VCaP (cell line): ENCODE measurements at regions not wholly inside any gene's neighbourhood (a gene's known extent, or its start where the extent isn't known, plus 50 kb on each side); places are given as distances from the start of the nearest gene placed in this dataset.

Source experiments
- H3K27ac ChIP-seq: fragments of 450-650 bp; 2 replicates; pipeline ENCODE4 v1.5.1; 2017
- CTCF ChIP-seq: fragments of 450-650 bp; conservative IDR thresholded peaks from 2 replicates; pipeline ENCODE4 v1.5.1; 2017; ENCODE audit warnings: mild to moderate bottlenecking, moderate library complexity

GRCh38 chr18:60047556-60047955, 147.8 kb downstream of the PMAIP1 start:
- no peak for TF ChIP-seq CTCF

GRCh38 chr18:60044290-60045006, 144.7 kb downstream of the PMAIP1 start:
- no peak overlapping the region for H3K27ac ChIP-seq
- TF ChIP-seq CTCF: no peak

More at GRCh38 chr18:60047556-60047955, 147.8 kb downstream of the PMAIP1 start:
- no peak overlapping the region for H3K27ac ChIP-seq

- no peak for TF ChIP-seq CTCF
- H3K27ac ChIP-seq: no peak overlapping the region
Measured at GRCh38 chr18:60040971-60041370, 141.2 kb downstream of the PMAIP1 start.

- no peak for TF ChIP-seq CTCF
- no peak overlapping the region for H3K27ac ChIP-seq
Measured at GRCh38 chr18:60038731-60039130, 138.9 kb downstream of the PMAIP1 start.

GRCh38 chr18:60027397-60027796, 127.6 kb downstream of the PMAIP1 start:
- no peak overlapping the region for H3K27ac ChIP-seq

GRCh38 chr18:60024857-60025256, 125.1 kb downstream of the PMAIP1 start:
- no peak for TF ChIP-seq CTCF
- H3K27ac ChIP-seq: no peak overlapping the region

More at GRCh38 chr18:60027397-60027796, 127.6 kb downstream of the PMAIP1 start:
- TF ChIP-seq CTCF: no peak

GRCh38 chr18:60024345-60024744, 124.5 kb downstream of the PMAIP1 start:
- TF ChIP-seq CTCF: no peak
- H3K27ac ChIP-seq: no peak overlapping the region
